ENCODE measurements at regions not wholly inside any gene's neighbourhood (a gene's known extent, or its start where the extent isn't known, plus 50 kb on each side); places are given as distances from the start of the nearest gene placed in this dataset.

DNA sequence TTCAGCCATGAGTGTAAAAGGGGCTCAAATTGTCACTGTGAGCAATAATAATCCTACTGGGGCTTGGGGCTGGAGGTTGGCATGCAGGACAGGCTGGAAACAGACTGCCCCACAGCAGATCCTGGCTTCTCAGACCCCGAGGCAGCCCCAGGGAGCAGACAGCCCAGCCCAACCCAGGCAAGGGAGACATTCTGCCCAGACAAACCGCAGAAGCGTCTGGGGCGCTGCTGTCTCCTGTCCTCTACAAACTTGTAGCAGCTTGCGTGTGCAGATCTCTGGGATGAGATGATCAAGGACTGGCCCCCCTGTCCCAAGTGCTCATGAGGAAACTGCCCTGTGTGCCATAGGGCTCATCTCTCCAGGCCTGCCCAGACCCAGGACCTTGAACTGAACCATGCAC is 84.6 kb downstream of the MAFB start:
- H3K4me3 Mint-ChIP-seq, result no peak overlapping the region
- H3K27me3 Mint-ChIP-seq, result peaks cover 7% of the 10 kb centered on the region
- peaks cover 5% of the 10 kb centered on the region for H3K9me3 Mint-ChIP-seq
- H3K36me3 Mint-ChIP-seq (ENCODE audit: low read depth), result no peaks in the 10 kb centered on the region
- DNase-seq, result no peak
- no peaks in the 10 kb centered on the region for H3K4me1 Mint-ChIP-seq (ENCODE audit: low read depth)
- H3K27ac Mint-ChIP-seq, result no peak overlapping the region

DNA sequence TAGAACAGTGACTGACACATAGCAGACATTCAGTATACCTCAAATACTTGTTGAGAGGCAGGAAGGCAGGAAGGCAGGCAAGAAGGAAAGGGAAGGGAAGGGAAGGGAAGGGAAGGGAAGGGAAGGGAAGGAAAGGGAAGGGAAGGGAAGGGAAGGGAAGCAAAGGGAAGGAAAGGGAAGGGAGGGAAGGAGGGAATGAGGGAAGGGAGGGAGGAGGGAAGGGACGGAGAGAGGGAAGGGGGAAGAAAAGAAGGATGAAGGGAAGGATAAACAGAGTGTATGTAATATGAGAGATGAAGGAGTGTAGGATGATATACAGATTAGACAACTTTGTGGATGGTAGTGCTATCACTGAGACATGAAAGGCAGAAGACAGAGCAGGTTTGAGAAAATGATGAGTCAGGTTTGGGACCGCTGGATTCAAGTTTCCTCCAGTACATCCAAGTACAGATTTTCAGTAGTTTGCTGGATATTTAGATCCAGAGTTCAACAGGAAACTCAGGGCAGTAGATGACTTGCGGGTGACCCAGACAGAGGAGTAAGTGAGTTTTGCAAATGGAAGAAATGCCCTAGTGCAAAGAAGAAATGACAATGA is 85.9 kb downstream of the MAFB start:
- Mint-ChIP-seq H3K27ac (no peak overlapping the region), H3K4me3 (no peak overlapping the region), H3K4me1 (ENCODE audit: low read depth) (no peaks in the 10 kb centered on the region), H3K27me3 (peaks cover 3% of the 10 kb centered on the region), H3K9me3 (peaks cover 9% of the 10 kb centered on the region), H3K36me3 (ENCODE audit: low read depth) (no peaks in the 10 kb centered on the region)
- no peak for DNase-seq

DNA sequence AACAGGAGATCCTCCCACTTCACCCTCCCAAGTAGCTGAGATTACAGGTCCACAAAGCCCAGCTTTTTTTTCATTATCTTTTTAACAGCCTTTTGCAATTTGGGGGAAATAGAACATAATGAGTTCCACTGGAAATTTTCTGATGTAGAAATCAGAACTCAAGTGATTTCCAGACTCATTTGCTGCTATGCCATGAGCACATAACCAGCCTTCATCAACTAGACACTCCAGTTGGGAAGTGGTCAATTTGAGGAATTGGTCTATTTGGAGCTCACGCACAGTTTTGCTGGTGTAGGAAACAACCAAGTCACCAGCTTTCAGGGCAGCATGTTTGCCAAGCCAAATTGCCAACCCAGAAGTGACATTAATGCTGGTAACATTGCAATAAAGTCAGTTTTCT is 86.7 kb downstream of the MAFB start:
- Mint-ChIP-seq H3K36me3 (ENCODE audit: low read depth) (no peaks in the 10 kb centered on the region), H3K27me3 (peaks cover 3% of the 10 kb centered on the region), H3K4me1 (ENCODE audit: low read depth) (no peaks in the 10 kb centered on the region), H3K4me3 (no peak overlapping the region), H3K27ac (no peak overlapping the region), H3K9me3 (peaks cover 9% of the 10 kb centered on the region)
- DNase-seq, result no peak

DNA sequence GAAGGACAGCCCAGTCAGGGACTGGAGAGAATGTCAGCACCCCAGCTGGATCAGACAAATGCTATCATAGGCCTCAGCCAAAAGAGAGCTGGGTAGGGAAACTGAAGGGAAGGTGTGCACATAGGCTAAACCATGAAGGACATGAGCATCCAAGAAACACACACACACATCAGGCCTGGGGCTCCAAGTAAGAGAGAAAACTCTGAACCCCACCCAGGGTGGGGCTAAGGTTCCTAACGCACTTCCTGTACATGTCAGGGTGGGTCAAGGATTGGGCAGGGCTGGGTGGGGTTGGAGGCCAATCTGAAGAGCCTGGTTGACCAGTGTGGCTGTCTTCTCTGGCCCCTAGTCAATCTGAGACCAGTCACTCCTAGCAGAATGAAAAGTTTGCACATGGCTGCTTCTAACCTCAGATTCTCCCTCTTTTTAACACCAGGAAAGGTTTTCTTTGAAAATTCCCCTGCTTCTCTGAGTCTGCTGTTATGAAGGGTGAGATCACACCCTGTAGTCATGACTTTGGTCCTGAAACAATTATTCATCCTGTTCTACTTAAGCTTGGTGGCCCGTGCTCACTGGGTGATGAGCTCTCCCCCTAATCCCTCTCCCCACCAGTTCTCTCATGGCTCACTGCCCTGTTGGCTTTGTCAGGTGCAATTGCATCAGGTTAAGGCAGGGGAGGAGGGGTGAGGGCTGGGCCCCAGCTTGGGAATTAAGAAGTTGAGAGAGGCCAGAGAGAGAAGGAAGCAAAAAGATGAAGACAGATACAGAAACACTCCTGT is 88.4 kb downstream of the MAFB start:
- Mint-ChIP-seq H3K27ac (no peak overlapping the region), H3K4me3 (no peak overlapping the region), H3K36me3 (ENCODE audit: low read depth) (no peaks in the 10 kb centered on the region), H3K9me3 (peaks cover 9% of the 10 kb centered on the region), H3K4me1 (ENCODE audit: low read depth) (no peaks in the 10 kb centered on the region), H3K27me3 (peaks cover 14% of the 10 kb centered on the region)
- no peak for DNase-seq

DNA sequence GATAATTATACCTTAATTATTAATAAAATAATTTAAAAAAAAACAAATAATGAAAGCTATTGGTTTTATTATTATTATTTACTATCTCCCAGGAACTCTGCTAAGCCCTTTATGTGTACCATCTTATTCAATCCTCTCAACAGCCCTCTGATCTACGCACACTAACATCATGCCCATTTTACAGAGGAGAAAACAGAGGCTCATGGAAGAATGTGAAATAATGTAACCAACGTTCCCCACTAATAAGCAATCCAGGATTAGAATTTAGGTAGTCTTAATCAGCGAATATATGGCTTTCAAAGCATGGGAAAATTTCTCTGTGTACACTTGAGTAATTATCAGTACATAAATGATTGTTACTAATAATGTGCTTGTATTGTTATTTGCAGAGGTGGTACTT is 89.0 kb downstream of the MAFB start:
- no peaks in the 10 kb centered on the region for H3K4me1 Mint-ChIP-seq (ENCODE audit: low read depth)
- H3K36me3 Mint-ChIP-seq (ENCODE audit: low read depth), result no peaks in the 10 kb centered on the region
- H3K27me3 Mint-ChIP-seq, result peaks cover 20% of the 10 kb centered on the region
- H3K9me3 Mint-ChIP-seq, result peaks cover 9% of the 10 kb centered on the region
- no peak for DNase-seq
- no peak overlapping the region for H3K27ac Mint-ChIP-seq
- H3K4me3 Mint-ChIP-seq, result no peak overlapping the region

DNA sequence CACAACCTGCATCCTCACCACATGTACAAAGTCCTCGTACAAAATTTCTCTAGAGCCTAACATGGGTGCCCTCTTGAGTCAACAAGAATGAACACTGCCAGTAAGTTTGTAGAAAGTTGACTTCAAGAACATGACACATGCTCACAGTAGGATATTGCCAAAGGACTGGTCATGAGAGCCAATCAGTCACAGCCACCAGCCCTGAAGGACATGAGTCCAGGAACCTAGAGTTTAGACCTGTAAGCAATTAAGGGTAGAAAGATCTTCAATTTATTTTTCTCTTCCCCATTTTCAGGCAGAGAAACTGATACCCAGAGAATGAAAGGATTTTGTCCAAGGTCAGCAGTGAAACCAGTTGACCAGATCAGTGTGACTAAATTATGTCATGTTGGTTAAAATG is 96.1 kb downstream of the MAFB start:
- Mint-ChIP-seq H3K4me3 (no peak overlapping the region), H3K36me3 (ENCODE audit: low read depth) (no peaks in the 10 kb centered on the region), H3K9me3 (no peaks in the 10 kb centered on the region), H3K27me3 (peaks cover 38% of the 10 kb centered on the region), H3K4me1 (ENCODE audit: low read depth) (no peaks in the 10 kb centered on the region), H3K27ac (no peak overlapping the region)
- DNase-seq, result no peak

DNA sequence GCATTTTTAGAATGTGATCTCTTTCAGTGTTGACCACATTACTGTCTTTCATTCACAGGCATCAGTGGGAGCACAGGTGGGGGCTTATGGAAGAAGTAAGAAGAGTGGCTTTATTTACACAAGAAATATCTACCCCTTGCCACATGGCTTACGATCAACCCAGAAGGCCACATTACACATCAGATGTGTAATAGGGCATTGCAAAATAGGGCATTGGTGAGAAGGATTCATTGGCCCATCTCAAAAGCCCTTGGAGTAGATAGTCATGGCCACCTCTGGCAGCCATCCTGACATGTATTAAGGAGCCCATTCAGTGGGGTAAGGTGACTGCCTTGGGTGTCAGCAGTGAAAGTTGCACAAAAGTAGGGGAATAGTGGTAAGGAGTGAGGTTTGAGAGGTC is 97.5 kb downstream of the MAFB start:
- H3K27ac Mint-ChIP-seq, result no peak overlapping the region
- peaks cover 30% of the 10 kb centered on the region for H3K27me3 Mint-ChIP-seq

DNA sequence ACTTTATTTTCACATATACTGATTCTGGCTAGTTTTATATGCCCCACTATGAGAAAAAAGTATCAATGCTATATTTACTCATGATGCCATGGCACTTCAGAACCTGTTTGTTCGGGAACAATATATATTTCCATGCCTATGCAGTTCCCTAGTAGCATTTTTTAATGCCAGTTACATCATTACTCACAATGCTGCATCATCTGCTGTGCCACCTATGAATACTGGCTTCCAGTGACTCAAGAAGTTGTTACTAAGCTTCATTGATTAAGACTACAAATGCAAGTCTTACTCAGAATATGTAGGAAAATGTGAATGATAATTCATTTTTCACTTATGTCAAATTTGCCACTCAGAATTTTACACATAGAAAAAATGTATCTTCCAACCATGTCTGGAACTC is 97.9 kb downstream of the MAFB start:
- DNase-seq, result no peak
- Mint-ChIP-seq H3K36me3 (ENCODE audit: low read depth) (no peaks in the 10 kb centered on the region), H3K27me3 (peaks cover 27% of the 10 kb centered on the region), H3K9me3 (no peaks in the 10 kb centered on the region), H3K27ac (no peak overlapping the region), H3K4me1 (ENCODE audit: low read depth) (no peaks in the 10 kb centered on the region), H3K4me3 (no peak overlapping the region)

More for the DNA sequence above, 97.5 kb downstream of the MAFB start:
- Mint-ChIP-seq H3K4me3 (no peak overlapping the region), H3K9me3 (no peaks in the 10 kb centered on the region), H3K4me1 (ENCODE audit: low read depth) (no peaks in the 10 kb centered on the region), H3K36me3 (ENCODE audit: low read depth) (no peaks in the 10 kb centered on the region)
- no peak for DNase-seq

DNA sequence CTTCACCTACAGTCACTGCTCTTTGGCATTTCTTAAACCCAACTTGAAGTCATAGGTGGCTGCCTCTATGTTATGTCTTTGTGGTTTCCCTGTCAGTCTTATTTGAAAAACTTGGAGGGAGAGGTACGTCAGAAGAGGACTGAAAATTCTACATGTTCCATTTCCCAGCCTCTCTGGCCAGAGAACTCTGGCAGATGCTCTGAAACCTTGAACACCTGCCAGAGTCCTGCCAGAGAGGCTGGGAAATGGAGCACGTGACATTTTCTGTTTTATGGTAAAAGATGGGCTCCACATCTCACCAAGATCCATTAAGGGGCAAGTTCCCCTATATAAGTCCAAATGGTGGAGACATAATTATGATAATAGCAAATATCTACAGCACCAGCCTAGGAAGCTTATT is 99.5 kb downstream of the MAFB start:
- Mint-ChIP-seq H3K4me3 (no peak overlapping the region), H3K27me3 (peaks cover 19% of the 10 kb centered on the region), H3K36me3 (ENCODE audit: low read depth) (no peaks in the 10 kb centered on the region), H3K4me1 (ENCODE audit: low read depth) (no peaks in the 10 kb centered on the region), H3K9me3 (no peaks in the 10 kb centered on the region), H3K27ac (no peak overlapping the region)
- DNase-seq, result no peak

DNA sequence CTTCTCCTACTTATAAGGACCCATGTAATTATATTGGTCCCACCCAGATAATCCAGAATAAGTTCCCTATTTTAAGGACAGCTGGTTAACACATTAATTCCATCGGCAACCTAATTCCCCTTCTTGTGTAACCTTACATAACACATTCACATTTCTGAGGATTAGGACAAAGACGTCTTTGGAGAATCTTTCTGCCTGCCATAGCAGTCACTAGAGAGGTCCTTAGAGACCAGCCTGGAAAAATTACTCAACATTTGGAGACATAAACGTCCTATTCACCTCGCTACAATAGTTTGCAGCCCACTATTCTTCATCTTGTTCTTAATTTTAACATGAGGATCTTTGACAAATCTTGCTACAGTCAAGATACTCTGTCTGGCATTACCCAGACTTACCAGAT is 100.1 kb downstream of the MAFB start:
- Mint-ChIP-seq H3K4me3 (no peak overlapping the region), H3K9me3 (no peaks in the 10 kb centered on the region), H3K27me3 (peaks cover 19% of the 10 kb centered on the region), H3K36me3 (ENCODE audit: low read depth) (no peaks in the 10 kb centered on the region), H3K4me1 (ENCODE audit: low read depth) (no peaks in the 10 kb centered on the region), H3K27ac (no peak overlapping the region)
- DNase-seq, result no peak

DNA sequence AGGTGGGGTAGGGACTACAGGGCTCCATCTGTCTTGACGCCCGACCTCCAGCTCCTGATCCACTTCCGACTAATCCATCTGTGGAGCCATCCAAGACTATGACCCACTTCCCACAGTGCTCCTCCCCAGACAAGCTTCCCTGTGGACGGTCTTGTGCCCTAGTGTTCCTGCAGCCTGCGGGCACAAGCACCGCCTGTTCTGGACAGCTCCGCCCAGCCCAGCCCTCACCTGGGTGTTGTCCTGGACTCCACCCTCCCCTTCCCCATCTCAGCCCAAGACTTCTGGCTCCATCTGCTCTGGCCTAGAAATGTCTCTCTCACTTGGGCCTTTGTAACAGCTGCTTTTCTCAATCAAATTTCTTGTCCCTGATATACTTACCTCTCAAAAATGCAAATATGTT is 102.0 kb downstream of the MAFB start:
- Mint-ChIP-seq H3K4me3 (no peak overlapping the region), H3K36me3 (ENCODE audit: low read depth) (no peaks in the 10 kb centered on the region), H3K27me3 (peaks cover 10% of the 10 kb centered on the region), H3K4me1 (ENCODE audit: low read depth) (no peaks in the 10 kb centered on the region), H3K9me3 (no peaks in the 10 kb centered on the region), H3K27ac (no peak overlapping the region)
- DNase-seq, result no peak

DNA sequence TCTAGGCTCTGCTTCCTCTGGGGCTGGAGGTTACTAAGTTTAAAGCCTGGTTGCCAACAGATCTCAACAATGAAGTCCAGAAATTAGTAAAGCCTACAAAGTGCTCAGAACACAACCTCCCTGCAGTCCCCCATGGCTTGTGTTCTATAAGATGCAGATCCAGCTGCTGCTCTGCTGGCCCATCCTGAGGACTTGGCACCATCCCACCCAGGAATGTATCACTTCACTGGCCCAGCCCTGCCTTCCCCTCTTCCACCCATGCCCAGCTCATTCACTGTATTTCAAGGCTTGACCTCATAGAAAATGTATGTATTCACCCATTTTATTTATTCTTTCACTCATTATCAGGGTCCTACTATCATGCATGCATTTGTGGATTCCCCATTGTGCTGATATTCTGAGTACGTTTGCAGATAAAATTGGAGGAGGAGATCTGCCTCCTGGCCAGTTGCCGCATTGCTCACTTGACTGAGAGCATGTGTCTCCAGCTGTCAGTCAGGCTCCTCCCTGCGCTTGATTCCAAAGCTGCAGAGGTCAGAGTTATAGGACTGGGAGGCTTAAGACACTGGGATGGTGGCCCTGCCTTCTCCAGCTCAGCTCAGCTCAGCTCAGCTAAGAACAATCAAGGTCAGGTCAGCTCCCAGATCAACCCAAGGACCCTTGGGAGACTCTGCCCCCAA is 104.8 kb downstream of the MAFB start:
- H3K27me3 Mint-ChIP-seq, result peaks cover 10% of the 10 kb centered on the region
- no peak overlapping the region for H3K27ac Mint-ChIP-seq
- H3K9me3 Mint-ChIP-seq, result no peaks in the 10 kb centered on the region
- DNase-seq, result no peak
- no peaks in the 10 kb centered on the region for H3K36me3 Mint-ChIP-seq (ENCODE audit: low read depth)
- no peaks in the 10 kb centered on the region for H3K4me1 Mint-ChIP-seq (ENCODE audit: low read depth)
- no peak overlapping the region for H3K4me3 Mint-ChIP-seq

DNA sequence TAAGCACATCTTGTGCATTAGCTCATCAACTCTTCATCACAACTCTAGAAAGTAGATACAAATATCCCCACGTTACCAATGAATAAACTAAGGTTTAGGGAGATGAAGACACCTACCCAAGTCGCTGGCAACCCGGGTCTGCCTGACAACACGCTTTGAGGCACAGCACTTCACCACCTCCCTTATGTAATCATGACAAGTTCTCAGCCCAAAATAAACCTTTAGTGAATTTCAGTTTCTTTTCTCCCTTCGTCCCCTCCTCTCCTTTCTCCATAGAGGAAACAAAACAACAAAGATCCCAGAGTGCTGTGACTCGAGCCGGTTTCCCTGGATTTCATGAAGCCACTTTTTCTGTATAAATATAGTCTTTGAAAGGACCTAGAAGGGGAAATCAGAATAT is 105.4 kb downstream of the MAFB start:
- H3K4me1 Mint-ChIP-seq (ENCODE audit: low read depth), result no peaks in the 10 kb centered on the region

DNA sequence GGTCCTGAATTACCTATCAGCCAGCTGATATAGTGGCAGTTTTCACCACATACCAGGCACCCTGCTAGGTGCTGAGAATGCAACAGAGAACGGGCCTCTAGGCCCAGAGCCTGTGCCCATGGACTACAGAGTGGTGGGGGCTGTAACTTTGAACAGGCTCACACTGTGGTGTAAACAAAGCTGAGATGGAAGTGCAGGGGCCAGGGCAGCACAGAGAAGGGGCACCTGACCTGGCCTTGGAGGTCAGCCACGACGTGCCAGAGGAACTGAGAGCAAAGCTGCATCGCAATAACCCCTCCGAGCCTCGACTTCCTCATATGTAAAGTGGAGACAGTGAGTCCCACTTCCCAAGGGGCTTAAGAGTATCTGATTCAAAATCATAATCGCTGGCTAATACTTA is 105.8 kb downstream of the MAFB start:
- Mint-ChIP-seq H3K9me3 (no peaks in the 10 kb centered on the region), H3K4me3 (no peak overlapping the region), H3K27me3 (peaks cover 10% of the 10 kb centered on the region), H3K36me3 (ENCODE audit: low read depth) (no peaks in the 10 kb centered on the region), H3K27ac (no peak overlapping the region), H3K4me1 (ENCODE audit: low read depth) (no peaks in the 10 kb centered on the region)
- DNase-seq, result no peak

More for the DNA sequence above, 105.4 kb downstream of the MAFB start:
- Mint-ChIP-seq H3K27ac (no peak overlapping the region), H3K27me3 (peaks cover 10% of the 10 kb centered on the region), H3K4me3 (no peak overlapping the region), H3K36me3 (ENCODE audit: low read depth) (no peaks in the 10 kb centered on the region), H3K9me3 (no peaks in the 10 kb centered on the region)
- DNase-seq, result no peak

DNA sequence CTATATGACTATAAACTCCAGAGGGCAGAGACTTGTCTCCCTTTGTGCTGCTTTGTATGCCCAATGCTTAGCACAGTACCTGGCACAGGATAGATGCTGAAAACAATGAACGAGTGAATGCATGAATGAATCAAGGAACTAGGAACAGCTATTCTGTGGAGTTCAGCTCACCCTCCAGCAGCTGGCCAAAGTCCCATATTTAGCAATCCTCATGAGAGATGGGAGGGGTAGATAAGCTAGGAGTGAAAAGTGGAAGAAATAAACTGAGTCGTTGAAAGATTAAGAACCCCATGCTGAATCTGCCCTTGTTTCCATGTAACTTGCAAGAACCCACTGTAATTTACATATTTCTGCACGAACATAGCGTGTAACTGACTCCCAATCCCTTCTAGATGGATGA is 106.5 kb downstream of the MAFB start:
- H3K9me3 Mint-ChIP-seq, result no peaks in the 10 kb centered on the region
- H3K4me3 Mint-ChIP-seq, result no peak overlapping the region
- no peak for DNase-seq
- no peaks in the 10 kb centered on the region for H3K4me1 Mint-ChIP-seq (ENCODE audit: low read depth)
- no peak overlapping the region for H3K27ac Mint-ChIP-seq
- H3K27me3 Mint-ChIP-seq, result peaks cover 10% of the 10 kb centered on the region
- H3K36me3 Mint-ChIP-seq (ENCODE audit: low read depth), result no peaks in the 10 kb centered on the region
